Stimulated activated CD8-positive, alpha-beta memory T cell treated with anti-CD3 and anti-CD28 coated beads, Interleukin-15, amount 100 ng/mL, for 4 hours (primary cell): ENCODE measurements at regions not wholly inside any gene's neighbourhood (a gene's known extent, or its start where the extent isn't known, plus 50 kb on each side); places are given as distances from the start of the nearest gene placed in this dataset.

Experiments
- DNase-seq, 2 donors: peaks; one replicate each; pipeline ENCODE4 v3.0.0-alpha.2; 2020; ENCODE audit warnings: low read depth in 2 of 2

- DNase-seq: no peak
Measured at GRCh38 chr12:107400686-107401447, 284.7 kb upstream of the PWP1 start.

DNA sequence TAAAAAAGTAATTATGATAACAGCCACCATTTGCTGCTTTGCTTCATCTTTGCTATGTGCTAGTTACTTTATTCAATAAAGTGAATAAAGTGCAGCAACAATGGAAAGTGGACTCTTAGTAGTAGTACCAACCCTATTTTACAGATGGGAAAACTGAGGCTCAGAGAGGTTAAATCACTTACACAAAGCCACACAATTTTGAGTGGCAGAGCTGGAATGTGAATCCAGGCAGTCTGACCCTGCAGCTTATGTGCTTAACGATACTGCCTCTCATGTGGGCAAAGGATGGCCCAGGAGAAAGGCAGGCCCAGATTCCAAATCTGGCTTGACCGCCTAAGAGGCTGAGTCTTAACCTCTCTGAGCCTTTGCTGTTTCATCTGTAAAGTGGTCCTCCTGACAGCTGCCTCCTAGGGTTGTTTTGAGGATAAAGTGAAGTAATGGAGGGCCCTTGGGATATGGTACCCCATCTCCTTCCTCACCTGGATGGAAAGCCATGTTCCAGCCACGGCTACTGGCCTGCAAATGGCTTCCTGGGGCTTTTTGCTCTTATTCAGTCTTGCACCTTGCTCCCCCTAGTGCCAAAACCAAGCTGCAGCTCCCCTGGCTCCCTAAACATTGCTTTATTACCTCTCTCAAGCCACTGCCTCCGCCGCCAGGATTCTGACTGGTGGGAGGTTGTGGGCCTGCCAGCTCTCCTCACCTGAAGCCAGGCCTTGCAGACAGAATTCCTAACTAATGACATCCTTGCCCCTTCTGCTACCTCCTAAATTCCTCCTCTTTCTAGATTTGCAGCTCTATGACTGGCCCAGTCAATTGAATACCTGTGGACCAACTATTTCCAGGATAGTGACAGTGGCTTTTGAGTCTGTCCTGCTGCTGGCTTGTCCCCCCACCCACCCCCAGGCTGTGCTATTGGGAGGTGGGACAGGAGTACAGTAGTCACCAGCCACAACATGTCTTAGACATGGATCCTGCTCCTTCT is 283.3 kb upstream of the PWP1 start:
- DNase-seq: peak; percentile 13 to 37

GRCh38 chr12:107404981-107405380 is 280.6 kb upstream of the PWP1 start:
- DNase-seq: no peak

DNA sequence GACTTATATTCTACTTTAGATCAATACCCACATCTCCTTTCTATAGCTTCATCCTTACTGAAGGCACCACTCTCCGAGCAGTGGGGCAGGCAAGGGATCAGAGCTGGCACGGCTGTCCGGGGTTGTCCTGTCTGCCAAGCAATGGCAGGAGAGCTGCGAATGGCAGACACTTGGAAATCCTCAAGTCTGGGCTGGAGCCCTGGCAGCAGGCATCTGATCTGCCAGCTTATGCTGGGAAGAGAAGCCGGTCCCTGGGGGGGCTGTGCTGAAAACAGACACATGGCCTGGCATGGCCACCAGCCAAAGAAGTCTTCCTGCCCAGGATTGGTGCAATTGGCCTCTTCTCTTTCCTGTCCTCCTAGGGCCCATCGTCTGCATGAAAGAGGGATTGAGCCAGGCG is 280.2 kb upstream of the PWP1 start:
- DNase-seq: no peak

DNA sequence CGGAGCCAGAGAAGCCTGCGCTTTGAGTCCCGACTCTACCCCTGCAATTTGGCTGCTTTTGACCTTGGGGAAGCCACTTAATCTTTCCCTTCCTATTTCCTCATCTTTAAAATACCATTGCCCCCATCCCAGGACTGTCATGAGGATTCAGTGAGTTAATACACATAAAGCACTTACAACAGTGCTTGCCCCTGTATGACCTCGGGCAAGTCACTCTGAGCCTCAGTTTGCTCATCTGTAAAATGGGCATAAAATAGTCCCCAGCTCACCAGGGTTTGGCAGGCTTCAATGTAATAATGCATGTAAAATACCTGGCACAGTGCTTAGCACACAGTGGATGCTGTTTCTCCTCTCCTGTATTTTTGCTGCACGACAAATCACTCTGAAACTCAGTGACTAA is 278.7 kb upstream of the PWP1 start:
- no peak for DNase-seq

DNA sequence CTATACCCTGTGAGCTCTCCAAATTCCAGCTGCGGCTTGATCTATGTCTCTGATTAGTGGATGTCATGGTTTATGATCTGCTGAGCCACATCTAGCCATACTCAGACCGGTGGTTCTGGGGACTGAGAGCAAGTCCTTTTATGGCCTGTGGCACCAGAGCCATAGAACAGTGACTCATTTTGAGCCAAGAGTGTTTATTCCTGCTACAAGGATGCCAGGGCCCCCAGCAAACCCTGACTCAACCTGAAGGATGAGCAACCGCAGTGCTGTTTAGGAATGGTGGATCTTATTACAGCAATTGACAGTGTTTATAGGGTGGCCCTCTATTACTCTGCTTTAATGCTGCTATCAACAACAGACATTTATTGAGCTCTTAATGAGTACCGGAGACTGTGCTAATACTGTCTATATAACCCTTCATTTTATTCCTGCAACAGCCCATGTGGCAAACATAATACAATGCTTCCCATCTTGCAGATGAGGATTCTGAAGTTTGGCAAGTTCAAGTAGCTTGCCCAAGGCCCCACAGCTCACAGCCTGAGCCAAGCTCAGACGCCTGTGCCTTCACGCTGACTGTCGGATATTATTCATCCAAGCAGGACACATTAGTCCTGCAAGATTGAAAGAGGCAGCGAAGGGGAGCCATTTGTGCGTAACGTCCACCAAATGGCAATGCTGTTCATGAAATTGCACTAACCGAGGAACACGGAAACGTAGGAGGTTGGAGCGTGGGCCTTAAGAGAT is 273.6 kb upstream of the PWP1 start:
- DNase-seq: no peak

DNA sequence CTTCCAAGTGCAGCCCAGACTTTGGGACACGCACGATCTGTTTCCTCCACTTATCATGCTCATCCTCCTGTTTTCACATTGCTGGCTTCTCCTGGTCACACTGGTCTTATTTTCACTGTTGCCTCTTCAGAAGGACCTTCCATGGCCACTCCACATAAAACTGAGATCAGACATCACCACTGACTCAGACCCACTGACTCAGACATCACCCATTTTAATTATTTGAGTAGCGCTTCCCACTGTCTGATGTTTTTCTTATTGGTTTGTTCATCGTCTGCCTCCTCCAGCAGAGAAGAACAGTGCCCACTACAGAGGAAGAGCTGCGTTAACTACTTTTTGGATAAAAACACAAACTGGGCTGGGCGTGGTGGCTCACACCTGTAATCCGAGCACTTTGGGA is 270.5 kb upstream of the PWP1 start:
- DNase-seq: no peak

- no peak for DNase-seq
Measured at GRCh38 chr12:107415834-107416233, 269.8 kb upstream of the PWP1 start.

DNA sequence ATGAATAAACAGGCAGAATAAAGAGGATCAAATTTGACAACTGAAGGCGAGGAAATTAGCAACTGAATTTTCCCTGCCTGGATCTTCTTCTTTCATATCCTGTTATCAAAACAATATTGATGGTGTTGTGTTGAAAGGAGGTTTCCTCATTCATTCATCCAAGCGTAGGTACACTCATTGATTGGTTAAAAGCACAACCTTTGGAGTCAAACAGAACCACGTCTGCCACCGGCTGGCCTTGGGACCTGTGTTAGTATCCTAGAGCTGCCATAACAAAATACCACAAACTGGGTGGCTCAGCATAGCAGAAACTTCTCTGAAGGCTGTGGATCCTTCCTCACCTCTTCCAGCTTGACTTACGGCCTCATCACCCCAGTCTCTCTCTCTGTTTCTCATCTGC is 268.6 kb upstream of the PWP1 start:
- DNase-seq: no peak

- no peak for DNase-seq
Measured at GRCh38 chr12:107418981-107419380, 266.6 kb upstream of the PWP1 start.

- DNase-seq: no peak
Measured at GRCh38 chr12:107423531-107423930, 262.1 kb upstream of the PWP1 start.

DNA sequence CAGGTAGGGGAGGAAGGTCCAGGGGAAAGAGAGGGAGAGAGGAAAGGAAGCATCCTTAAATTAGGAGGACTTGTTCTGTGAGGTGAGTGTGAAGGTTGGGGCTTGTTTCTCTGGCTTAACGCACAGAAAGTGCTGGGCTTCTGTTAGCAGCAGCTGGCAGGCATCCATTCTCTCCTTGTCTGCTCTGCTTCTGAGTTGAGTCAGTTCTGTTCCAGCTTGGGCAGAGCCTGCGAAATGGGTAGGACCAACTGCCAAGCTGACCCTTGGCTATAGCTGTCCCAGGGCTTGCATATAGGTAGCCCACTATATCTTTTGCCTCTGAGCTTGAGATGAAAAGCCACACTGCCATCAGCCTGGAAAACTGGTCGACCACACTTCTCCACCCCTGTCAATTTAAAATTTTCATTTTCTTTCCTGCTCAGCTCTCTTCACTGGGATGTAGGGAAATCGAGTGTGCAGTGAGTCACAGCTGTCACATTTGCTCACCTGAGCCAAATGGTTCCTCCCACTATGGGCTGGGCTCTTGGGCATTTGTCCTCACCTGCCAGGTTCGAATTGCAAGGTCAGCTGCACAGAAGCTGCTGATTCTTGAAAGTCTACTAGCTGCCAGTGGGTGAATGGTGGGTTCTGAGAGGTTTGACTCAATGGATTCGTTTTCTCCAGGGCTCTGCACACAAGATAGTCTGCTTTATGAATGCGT is 256.4 kb upstream of the PWP1 start:
- no peak for DNase-seq

DNA sequence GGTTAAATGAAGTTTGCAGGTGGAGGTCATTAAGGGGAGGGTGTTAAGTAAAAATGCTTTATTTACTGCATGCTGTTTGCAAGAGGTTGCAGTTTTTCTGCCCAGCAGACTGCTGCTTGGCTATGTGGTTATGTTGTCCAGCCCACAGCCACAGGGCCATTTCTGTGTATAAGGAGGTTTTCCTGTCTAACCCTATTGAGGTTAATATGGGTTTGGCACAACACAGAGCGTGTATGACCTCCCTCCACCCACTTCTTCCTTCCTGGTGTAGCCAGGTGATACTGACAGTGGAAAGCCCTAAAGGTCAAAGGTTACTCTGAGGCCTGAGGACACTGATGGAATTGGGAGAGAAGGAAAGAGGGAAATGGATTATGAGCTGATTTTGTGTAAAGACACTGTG is 253.7 kb upstream of the PWP1 start:
- DNase-seq: no peak

DNA sequence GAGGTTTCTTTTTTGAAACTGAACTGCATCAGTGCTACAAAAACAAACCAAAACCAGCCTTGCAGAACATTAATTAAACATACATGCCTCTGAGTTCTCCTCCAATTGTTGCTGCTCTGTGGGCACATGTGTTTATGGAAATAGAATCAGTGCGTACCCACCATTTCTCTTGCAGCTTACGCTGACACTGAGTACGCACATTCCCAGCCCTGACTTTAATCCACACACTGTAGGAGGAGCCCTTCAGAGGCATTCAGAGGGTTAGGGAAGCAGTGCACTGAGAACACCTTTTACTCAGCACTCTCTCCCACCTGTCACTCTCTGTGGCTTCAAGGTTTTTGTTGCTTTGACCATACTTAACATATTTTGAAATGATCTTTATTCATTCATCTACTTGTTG is 250.5 kb upstream of the PWP1 start:
- no peak for DNase-seq

DNA sequence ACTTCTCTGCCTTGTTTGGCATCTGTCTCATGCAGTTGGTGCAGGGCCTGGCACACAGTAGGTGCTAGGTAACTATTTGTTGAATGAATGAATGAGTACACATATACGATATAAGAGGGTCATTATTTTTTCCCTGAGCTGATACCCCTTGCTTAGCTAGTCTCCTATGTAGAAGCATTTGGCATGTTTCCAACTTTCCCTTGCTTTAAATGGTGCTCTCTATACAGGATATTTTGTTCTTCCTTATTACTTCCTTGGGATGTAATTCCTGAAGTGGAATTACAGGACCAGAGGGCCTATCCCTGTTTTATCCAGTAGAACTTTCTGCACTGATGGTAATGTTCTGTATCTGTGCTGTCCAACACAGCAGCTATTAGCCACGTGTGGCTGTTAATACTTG is 250.1 kb upstream of the PWP1 start:
- DNase-seq: no peak

DNA sequence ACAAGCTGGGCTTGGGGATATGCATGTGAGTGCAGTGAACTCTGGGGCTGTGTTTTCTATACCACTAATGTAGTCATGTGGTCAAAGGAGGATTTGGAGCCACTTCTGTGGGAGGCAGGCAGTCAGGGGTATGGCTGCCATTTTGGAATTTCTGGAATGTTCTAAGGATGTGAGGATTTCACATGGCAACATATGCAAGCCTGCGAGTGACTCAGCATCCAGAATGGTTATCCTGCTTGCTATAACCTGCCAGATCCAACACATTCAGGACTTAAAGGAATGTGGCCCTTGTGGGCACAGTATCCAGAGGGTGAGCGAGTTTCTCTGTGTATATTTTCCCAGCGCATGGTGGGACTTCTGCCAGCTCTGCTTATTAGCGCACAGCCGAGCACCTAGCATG is 249.2 kb upstream of the PWP1 start:
- no peak for DNase-seq

DNA sequence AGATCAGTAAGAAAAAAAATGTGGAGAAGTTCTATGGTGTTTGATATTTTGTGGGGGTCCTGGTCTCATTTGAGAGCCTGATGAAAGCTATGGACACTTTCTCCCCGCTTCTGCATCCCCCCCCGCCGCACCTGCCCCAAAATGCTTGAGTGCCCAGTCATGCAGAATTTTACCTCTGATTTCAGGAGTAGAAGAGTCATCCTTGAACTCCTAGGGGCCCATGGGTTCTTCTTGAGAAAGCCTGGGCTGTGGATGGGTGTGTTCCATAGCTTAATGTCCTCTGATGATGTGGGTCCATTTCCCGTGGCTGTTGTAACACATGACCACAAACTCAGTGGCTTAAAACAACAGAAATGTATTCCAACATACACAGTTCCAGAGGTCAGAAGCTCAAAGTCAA is 248.8 kb upstream of the PWP1 start:
- no peak for DNase-seq

GRCh38 chr12:107437954-107438353 is 247.6 kb upstream of the PWP1 start:
- no peak for DNase-seq

DNA sequence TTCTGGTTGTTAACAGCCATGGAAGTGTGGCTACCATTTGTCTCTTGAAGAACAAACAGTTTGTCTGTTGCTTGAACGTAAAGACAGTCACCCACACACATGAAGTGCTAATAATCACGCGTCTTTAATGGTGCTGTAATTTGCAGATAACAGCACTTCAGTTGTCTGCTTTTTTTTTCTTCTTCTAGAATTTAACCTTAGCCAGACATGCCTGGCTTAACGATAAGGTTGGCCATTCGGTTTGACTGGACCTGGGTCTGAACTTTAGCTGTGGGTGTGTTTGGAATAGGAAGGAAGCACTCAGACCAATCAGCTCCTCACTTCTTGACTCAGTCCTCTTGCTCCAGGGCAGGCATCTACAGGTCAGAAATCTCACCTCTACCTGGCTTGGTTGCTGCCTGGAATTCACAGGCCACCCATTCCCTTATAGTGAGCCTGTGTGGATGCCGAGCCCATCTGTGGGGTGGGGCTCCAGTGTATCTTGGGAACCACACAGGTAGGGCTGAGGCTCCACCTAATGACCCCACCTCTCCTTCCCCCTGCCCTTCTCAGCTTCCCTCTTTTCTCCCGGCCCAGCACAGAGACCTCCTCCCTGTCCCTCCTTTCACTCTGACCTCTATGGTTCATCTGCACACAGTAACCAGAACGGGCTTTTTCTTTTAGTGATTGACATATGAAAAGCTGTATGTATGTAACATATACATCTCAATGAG is 246.4 kb upstream of the PWP1 start:
- no peak for DNase-seq

DNA sequence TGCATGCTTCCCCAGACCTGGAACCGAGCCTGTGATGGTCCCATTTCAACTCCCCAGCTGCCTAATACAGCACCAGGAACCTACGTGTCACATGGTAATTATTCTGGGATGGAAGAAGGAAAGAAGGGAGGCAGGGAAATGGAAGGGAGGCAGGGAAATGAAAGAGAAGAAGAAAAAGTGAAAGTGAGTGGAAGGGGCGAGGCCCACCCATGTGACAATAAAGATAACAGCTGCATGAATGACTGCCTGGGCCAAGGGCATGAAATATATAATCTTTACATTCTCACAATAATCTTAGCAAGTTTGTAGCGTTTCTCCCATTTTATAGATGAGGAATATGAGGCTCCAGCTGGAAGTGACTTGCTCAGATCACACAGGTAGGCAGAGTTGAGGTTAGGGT is 245.0 kb upstream of the PWP1 start:
- no peak for DNase-seq

GRCh38 chr12:107441665-107442300 is 243.8 kb upstream of the PWP1 start:
- no peak for DNase-seq
